ENCODE measurements at regions not wholly inside any gene's neighbourhood (a gene's known extent, or its start where the extent isn't known, plus 50 kb on each side); places are given as distances from the start of the nearest gene placed in this dataset.

- TF ChIP-seq EP300 (IDR thresholded peaks at IDR 0.05; ENCODE audit: borderline replicate concordance) = no peak
- TF ChIP-seq TEAD4 (IDR thresholded peaks at IDR 0.05) = no peak
- TF ChIP-seq TAF1 (IDR thresholded peaks at IDR 0.05; ENCODE audit: low read depth) = no peak
- TF ChIP-seq YY1 (IDR thresholded peaks at IDR 0.05; ENCODE audit: low read depth) = no peak
- no peak for TF ChIP-seq MAX (IDR thresholded peaks at IDR 0.05)
Observed at GRCh38 chr1:209395169-209395568, 188.3 kb upstream of the CAMK1G start.

All from Ishikawa (cell line).